ENCODE measurements at regions not wholly inside any gene's neighbourhood (a gene's known extent, or its start where the extent isn't known, plus 50 kb on each side); places are given as distances from the start of the nearest gene placed in this dataset.

DNA sequence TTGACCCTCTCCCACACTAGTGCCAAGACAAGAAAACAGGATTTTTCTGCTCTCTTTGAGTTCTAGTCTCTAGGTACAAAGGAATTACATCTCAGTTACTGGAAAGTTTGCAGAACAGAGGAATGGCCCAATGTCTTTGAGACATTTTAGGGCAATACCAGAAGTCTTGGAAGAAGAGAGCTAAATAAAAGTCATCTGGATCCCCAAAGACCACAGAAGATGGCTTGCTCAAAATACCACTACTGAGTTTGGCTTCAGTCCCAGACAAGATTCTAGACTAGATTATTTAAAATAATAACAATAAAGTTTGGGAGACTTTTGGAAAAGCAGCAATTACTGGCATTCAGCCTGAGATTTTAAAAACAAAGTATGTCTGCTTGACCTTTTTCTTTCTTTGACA is 61.9 kb upstream of the HK2 start:
- H3K27ac Mint-ChIP-seq, result no peak overlapping the region
- H3K9me3 Mint-ChIP-seq, result no peaks in the 10 kb centered on the region
- H3K36me3 Mint-ChIP-seq (ENCODE audit: low read depth), result no peaks in the 10 kb centered on the region
- peaks cover 2% of the 10 kb centered on the region for H3K4me1 Mint-ChIP-seq (ENCODE audit: low read depth)
- H3K4me3 Mint-ChIP-seq, result no peak overlapping the region
- no peaks in the 10 kb centered on the region for H3K27me3 Mint-ChIP-seq

DNA sequence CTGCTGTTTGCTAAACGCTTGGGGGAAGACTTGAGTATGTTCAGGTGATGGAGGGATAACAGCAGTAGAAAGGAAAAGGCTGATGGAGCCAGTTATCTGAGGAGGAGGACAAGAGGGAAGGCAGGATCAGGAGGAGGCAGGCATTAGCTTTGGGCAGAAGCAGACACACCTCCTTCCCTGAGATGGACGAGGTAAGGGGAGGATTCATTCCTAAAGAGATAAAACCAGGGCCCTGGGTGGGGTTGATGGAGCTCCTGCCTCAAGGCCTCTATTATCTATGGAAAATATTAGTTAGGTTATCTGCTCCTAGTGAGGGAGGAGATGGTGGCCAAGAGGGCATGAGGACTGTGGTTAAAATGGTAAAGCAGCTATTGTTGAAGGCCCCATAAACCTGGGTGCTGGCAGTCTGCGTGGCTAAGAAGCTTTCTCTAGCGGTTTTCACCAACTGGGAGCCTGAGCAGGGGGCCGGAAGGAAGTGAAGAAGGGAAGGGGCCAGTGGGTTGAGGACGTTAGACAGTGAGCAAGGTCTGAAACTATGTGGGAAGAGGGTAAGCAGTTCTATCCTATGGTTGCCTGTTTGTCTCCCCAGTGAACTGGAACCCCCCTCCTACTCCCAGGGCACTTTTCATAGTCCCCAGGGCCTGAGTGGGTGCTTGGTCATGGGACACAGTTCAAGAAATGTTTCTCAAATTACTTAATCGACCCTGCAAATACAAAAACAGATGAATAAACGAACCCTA is 56.6 kb upstream of the HK2 start:
- Mint-ChIP-seq H3K27ac (peak overlapping the region; percentile 67), H3K27me3 (no peaks in the 10 kb centered on the region), H3K36me3 (ENCODE audit: low read depth) (no peaks in the 10 kb centered on the region), H3K4me3 (no peak overlapping the region), H3K4me1 (ENCODE audit: low read depth) (peaks cover 14% of the 10 kb centered on the region), H3K9me3 (no peaks in the 10 kb centered on the region)

DNA sequence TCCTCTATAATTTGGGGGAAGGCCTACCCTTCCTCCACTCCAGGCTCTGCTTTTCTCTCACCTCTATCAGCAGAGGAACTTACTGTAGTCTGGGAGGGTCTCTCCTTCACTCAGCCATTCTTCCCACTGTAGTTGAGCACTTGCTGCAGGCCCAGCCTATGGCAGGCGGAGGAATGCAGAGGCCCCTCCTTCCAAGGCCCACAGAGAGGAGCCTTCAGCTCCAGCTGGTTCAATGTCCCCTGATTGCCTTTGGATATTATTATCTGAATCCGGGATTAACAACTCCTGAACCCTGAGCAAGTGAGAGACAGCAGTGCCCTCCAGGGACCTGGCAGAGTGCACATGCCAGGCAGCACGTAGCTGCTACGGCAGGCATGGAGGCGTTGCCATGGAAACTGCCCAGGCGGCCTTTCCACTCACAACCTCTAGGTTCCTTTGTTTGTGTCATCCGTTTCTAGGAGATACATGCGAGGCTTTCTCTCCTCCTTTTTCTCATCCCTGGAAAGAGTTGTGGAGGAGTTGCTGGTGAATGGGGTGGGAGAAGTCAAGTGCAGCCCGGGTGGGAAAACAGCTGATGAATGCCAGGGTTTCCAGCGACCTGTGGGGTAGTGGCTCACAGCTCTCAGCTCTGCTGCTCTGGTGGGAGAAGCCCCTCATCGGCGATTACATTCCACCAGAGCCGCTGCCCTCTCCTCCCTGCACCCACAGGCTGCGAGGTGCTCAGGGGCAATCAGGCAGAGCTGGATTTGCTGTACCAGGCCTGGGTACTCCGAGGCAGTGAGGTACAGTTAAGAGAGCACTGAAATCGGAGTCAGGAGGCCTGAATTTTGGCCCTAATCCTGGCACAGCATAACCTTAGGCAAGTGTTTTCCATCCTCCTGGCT is 55.3 kb upstream of the HK2 start:
- H3K36me3 Mint-ChIP-seq (ENCODE audit: low read depth), result no peaks in the 10 kb centered on the region
- H3K4me1 Mint-ChIP-seq (ENCODE audit: low read depth), result peaks cover 14% of the 10 kb centered on the region
- no peaks in the 10 kb centered on the region for H3K27me3 Mint-ChIP-seq
- no peak overlapping the region for H3K27ac Mint-ChIP-seq
- H3K4me3 Mint-ChIP-seq, result no peak overlapping the region
- no peaks in the 10 kb centered on the region for H3K9me3 Mint-ChIP-seq

DNA sequence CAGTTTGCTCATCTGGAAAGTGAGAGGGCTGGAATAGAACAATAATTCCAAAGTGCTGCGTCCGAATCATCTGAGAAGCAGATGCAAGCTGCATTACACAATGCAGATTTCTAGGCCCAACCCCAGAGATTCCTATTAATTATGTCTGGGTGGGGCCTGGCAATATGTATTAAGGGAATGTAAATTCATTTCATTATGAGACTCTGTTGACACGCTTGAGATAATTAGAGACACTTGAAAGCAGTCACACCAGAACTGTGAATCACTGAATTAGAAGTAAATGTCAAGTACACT is 54.7 kb upstream of the HK2 start:
- Mint-ChIP-seq H3K4me3 (no peak overlapping the region), H3K27ac (no peak overlapping the region), H3K4me1 (ENCODE audit: low read depth) (peaks cover 14% of the 10 kb centered on the region), H3K27me3 (no peaks in the 10 kb centered on the region), H3K9me3 (no peaks in the 10 kb centered on the region), H3K36me3 (ENCODE audit: low read depth) (no peaks in the 10 kb centered on the region)

DNA sequence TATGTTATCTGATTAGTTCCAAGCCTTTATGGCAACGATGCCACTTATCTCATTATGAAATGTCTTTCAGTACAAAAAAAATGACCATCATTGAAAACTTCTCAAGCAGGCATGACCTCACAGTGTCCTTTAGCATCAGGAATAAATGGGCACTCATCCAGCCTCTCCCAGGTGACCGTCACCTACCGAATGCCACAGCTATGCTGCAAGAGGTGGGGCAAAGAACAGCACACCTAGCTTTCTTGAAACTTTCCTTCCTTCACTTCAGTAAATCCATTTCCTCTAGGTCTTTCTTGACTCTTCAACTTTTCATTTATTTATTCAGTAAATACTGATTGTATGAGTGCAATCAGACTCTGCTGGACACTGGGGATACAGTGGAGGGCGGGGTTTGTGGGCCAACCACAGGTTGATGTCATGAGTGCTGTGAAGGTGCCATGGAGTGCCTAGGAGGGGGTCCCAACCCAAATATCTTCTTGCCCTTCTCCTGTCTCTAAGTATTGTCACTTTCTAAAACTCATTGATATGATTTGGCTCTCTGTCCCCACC is 54.3 kb upstream of the HK2 start:
- H3K9me3 Mint-ChIP-seq, result no peaks in the 10 kb centered on the region
- no peak overlapping the region for H3K27ac Mint-ChIP-seq
- H3K36me3 Mint-ChIP-seq (ENCODE audit: low read depth), result no peaks in the 10 kb centered on the region
- no peak overlapping the region for H3K4me3 Mint-ChIP-seq
- no peaks in the 10 kb centered on the region for H3K27me3 Mint-ChIP-seq
- H3K4me1 Mint-ChIP-seq (ENCODE audit: low read depth), result peaks cover 14% of the 10 kb centered on the region
